GM20000 (cell line): ENCODE measurements at regions not wholly inside any gene's neighbourhood (a gene's known extent, or its start where the extent isn't known, plus 50 kb on each side); places are given as distances from the start of the nearest gene placed in this dataset.

Source experiments
- DNase-seq: peaks from one replicate; pipeline ENCODE4 v3.0.0; 2012; ENCODE audit warnings: low spot score
- TF ChIP-seq, protein P1 (sequence below): IDR thresholded peaks from 2 replicates; pipeline ENCODE4 v1.5.1; 2012; ENCODE audit warnings: mild to moderate bottlenecking, control low read depth; ENCODE audit errors: extremely low read depth, missing control alignments

DNA sequence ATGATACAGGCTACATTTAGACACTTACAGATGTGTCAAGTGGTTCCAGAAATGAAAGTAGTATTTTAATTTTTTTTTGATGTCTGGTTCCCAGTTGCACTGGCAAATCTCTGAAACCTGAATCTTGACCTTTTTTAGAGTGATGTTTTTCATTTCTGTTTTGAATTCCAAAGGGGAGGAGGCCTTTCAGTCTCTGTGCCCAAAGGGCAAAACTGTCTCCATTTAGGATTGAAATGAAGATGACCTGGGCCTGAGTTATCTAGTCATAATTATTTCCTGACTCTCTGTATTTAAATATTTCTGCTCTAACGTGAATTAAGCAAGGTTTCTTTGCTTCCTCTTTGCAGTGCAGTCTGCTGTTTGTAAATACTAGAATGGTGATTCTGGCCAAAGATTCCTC, 252.9 kb upstream of the ZFP64 start:
- TF ChIP-seq, protein P1, sequence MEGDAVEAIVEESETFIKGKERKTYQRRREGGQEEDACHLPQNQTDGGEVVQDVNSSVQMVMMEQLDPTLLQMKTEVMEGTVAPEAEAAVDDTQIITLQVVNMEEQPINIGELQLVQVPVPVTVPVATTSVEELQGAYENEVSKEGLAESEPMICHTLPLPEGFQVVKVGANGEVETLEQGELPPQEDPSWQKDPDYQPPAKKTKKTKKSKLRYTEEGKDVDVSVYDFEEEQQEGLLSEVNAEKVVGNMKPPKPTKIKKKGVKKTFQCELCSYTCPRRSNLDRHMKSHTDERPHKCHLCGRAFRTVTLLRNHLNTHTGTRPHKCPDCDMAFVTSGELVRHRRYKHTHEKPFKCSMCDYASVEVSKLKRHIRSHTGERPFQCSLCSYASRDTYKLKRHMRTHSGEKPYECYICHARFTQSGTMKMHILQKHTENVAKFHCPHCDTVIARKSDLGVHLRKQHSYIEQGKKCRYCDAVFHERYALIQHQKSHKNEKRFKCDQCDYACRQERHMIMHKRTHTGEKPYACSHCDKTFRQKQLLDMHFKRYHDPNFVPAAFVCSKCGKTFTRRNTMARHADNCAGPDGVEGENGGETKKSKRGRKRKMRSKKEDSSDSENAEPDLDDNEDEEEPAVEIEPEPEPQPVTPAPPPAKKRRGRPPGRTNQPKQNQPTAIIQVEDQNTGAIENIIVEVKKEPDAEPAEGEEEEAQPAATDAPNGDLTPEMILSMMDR: no peak
- no peak for DNase-seq

DNA sequence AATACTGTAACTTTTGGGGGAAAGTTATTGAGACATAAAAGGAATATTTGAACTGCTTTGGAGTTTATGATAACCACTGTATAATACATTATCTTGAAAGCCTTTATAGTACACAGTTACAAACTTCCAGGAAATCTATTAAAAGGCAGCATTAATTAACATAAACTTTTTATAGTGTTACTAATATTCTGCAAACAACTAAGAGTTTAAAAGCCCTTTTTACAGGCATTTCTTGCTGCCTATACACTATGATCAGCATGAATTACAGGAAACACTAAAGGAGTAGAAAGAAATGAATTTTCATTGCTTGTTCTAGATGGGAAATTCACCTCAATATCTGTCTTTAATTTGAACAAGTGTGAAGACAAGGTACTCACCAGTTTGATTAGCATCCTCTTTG, 252.3 kb upstream of the ZFP64 start:
- TF ChIP-seq, protein P1: no peak
- no peak for DNase-seq

DNA sequence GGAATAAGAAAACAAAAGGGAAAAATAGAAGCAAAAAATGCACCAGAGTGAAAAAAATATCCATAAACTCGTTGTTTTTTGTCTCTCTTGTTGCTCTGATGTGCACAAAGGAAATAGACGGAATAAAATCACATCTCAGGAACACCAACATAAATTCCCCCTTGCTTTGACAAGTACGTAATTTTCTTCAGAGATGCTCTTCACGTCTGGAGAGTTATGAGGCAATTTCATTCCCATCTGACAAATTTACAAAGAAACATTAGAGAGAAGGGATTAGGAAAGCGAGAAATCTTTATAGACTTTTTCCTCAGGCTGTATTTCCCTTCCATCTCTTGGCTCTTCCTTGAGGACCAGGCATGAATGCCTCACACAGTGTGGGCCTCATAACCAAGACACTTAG, 250.1 kb upstream of the ZFP64 start:
- DNase-seq: no peak
- TF ChIP-seq, protein P1: no peak

DNA sequence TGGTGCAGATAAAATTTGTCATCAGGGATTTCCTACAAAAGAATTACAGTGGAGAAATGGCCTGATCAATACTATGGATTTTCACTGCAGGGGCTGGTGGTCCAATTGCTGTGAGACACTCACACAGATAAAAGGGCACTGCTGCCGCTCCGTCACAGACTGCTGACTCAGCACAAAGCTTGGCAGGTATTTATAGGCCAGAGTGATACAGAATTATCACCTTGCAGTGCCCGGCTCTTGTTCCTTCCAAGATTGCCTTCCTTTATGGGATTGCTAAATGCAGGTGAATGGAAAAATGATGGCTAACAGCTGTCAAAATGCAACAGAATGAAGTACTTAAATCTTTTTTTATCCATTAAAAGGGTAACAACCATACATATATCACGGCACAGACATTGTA, 247.8 kb upstream of the ZFP64 start:
- DNase-seq: no peak

DNA sequence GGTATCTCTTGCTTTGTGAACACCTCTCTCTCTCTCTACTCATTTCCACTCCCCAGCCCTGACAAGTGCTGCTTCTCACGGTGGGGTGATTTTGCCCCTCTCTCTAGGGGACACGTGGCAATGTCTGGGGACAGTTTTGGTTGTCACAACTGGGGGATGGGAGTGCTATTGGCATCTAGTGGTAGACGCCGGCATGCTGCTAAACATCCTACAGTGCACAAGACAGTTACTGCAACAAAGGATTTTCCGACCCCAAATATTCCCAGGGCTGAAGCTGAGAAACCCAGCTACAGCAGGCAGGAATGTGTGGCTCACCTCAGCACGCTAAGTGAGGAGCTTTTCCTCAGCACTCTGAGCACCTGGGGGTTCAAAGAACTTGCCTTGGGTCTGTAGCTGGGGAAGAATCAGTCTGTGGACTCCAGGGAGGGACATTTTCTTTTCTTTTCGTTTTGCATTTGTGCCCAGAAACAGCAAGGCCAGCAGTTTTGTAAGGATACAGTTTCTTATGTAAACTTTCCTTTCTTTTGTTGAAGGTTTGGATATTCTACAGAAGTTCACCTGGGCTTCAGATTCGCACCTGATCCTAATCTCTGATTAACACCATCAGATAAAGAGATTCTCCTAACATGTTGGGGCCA, 246.9 kb upstream of the ZFP64 start:
- TF ChIP-seq, protein P1: no peak

More for the DNA sequence above, 247.8 kb upstream of the ZFP64 start:
- TF ChIP-seq, protein P1: no peak

DNA sequence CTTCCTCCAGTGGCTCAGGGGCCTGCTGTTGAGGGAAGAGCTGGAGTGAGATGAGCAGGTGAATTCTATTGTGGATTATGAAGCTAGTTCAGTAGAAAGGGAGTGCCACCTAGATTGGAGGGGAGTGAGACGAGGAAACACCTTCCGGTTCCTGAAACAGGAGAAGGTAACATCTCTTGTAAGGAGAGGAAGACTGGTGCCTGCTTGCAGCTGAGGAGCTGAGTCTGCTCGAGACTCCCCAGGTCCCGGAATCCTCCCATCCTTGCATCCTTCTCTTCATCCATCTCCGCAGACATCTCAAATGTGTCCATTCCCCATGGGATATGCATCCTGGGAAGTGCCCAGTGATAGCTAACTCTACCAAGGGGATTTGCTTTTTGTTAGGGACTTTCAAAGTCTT, 242.9 kb upstream of the ZFP64 start:
- TF ChIP-seq, protein P1: no peak
- DNase-seq: no peak

More for the DNA sequence above, 246.9 kb upstream of the ZFP64 start:
- no peak for DNase-seq

DNA sequence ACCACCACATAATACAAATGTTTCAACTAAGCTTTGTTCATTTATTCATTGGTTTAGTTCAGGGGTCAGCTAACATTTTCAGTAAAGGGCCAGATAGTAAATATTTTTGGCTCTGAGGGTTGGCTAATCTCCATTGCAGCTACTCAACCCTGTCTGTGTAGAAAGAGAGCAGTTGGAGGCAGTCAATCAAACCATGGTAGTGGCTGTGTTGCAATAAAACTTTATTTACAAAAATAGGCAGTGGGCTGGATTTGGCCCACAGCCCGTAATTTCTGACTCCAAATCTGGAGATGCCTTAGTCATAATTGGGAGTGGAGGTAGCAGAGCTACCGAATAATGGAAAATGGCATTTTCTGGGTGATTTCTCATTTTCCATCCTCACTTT, 242.5 kb upstream of the ZFP64 start:
- TF ChIP-seq, protein P1: no peak
- DNase-seq: no peak
